Peyer's patch (tissue), 4 donors: ENCODE measurements at regions not wholly inside any gene's neighbourhood (a gene's known extent, or its start where the extent isn't known, plus 50 kb on each side); places are given as distances from the start of the nearest gene placed in this dataset.

Source experiments
- POLR2A ChIP-seq, 2 donors: fragments of 450-650 bp; IDR thresholded peaks; one replicate each; pipeline ENCODE4 v1.5.1; 2017; ENCODE audit warnings: antibody characterized with exemption in 2 of 2, mild to moderate bottlenecking in 2 of 2, moderate library complexity in 2 of 2
- TF ChIP-seq, protein P1 (sequence below), 6 experiments: fragments of 450-650 bp in 4 of 6; fragments of 200-600 bp in 2 of 6; sonication (generic) in 1 of 6; IDR thresholded peaks; one replicate each; pipeline ENCODE4 v1.5.1; 2017 to 2019; ENCODE audit warnings: antibody characterized with exemption in 6 of 6, mild to moderate bottlenecking in 3 of 6, moderate library complexity in 1 of 6

DNA sequence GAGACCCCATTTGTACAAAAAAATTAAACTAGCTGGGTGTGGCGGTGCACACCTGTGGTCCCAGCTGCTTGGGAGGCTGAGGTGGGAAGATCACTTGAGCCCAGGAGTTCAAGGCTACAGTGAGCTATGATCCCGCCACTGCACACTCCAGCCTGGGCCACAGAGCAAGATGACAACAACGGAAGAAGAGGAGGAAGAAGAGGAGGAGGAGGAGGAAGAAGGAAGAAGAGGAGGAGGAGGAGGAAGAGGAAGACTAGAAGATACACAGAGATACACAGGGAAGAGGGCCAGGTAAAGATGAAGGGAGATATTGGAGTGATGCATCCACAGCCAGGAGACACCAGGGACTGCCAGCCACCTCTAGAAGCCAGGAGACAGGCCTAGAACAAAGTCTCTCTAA, 75.7 kb upstream of the PTER start:
- TF ChIP-seq, protein P1, sequence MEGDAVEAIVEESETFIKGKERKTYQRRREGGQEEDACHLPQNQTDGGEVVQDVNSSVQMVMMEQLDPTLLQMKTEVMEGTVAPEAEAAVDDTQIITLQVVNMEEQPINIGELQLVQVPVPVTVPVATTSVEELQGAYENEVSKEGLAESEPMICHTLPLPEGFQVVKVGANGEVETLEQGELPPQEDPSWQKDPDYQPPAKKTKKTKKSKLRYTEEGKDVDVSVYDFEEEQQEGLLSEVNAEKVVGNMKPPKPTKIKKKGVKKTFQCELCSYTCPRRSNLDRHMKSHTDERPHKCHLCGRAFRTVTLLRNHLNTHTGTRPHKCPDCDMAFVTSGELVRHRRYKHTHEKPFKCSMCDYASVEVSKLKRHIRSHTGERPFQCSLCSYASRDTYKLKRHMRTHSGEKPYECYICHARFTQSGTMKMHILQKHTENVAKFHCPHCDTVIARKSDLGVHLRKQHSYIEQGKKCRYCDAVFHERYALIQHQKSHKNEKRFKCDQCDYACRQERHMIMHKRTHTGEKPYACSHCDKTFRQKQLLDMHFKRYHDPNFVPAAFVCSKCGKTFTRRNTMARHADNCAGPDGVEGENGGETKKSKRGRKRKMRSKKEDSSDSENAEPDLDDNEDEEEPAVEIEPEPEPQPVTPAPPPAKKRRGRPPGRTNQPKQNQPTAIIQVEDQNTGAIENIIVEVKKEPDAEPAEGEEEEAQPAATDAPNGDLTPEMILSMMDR (IDR thresholded peaks at IDR 0.05): no peak
- no peak for TF ChIP-seq POLR2A (IDR thresholded peaks at IDR 0.05)
